H1 (cell line): ENCODE measurements at regions not wholly inside any gene's neighbourhood (a gene's known extent, or its start where the extent isn't known, plus 50 kb on each side); places are given as distances from the start of the nearest gene placed in this dataset.
"Not testable (repeated sequence)": the region's sequence is repeated elsewhere in the genome, so short reads cannot be mapped to it uniquely, and the experiment has no call there.

Experiments used
- CEBPB ChIP-seq: IDR thresholded peaks from 2 replicates; pipeline ENCODE4 v1.6.1; 2012; ENCODE audit warnings: low read depth, low read length
- SUZ12 ChIP-seq: fragments of 200-600 bp; sonication (generic); IDR thresholded peaks from 2 replicates; pipeline ENCODE4 v1.6.1; 2012; ENCODE audit warnings: mild to moderate bottlenecking, inconsistent platforms, low read length, moderate library complexity, mixed read lengths
- TBP ChIP-seq: IDR thresholded peaks from 2 replicates; pipeline ENCODE4 v1.6.1; 2011; ENCODE audit warnings: low read depth, low read length, improper control_type of control experiment
- TF ChIP-seq, protein P1 (sequence below), 3 experiments: IDR thresholded peaks; 1 replicate in 2 of 3; 2 replicates in 1 of 3; pipeline versions ENCODE4 v1.5.1 to v1.6.1; 2011; ENCODE audit warnings: low read length in 3 of 3, mild to moderate bottlenecking in 3 of 3, inconsistent platforms in 2 of 3, low read depth in 1 of 3, moderate library complexity in 1 of 3; ENCODE audit not compliant: insufficient read depth in 1 of 3; ENCODE audit errors: control extremely low read depth in 1 of 3

DNA sequence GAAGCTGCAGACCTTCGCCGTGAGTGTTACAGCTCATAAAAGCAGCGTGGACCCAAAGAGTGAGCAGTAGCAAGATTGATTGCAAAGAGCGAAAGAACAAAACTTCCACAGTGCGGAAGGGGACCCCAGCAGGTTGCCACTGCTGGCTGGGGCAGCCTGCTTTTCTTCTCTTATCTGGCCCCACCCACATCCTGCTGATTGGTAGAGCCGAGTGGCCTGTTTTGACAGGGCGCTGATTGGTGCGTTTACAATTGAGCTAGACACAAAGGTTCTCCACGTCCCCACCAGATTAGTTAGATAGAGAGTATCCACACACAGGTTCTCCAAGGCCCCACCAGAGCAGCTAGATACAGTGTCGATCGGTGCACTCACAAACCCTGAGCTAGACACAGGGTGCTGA lies 961.8 kb downstream of the CNTNAP5 start:
- TF ChIP-seq, protein P1, sequence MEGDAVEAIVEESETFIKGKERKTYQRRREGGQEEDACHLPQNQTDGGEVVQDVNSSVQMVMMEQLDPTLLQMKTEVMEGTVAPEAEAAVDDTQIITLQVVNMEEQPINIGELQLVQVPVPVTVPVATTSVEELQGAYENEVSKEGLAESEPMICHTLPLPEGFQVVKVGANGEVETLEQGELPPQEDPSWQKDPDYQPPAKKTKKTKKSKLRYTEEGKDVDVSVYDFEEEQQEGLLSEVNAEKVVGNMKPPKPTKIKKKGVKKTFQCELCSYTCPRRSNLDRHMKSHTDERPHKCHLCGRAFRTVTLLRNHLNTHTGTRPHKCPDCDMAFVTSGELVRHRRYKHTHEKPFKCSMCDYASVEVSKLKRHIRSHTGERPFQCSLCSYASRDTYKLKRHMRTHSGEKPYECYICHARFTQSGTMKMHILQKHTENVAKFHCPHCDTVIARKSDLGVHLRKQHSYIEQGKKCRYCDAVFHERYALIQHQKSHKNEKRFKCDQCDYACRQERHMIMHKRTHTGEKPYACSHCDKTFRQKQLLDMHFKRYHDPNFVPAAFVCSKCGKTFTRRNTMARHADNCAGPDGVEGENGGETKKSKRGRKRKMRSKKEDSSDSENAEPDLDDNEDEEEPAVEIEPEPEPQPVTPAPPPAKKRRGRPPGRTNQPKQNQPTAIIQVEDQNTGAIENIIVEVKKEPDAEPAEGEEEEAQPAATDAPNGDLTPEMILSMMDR (IDR thresholded peaks at IDR 0.05; ENCODE audit: control extremely low read depth in 1 of 3, insufficient read depth in 1 of 3, low read depth in 1 of 3, low read length in 3 of 3): not testable (repeated sequence)
- TF ChIP-seq CEBPB, TBP, SUZ12: not testable (repeated sequence)
